ENCODE measurements at regions not wholly inside any gene's neighbourhood (a gene's known extent, or its start where the extent isn't known, plus 50 kb on each side); places are given as distances from the start of the nearest gene placed in this dataset.
"Not testable (repeated sequence)": the region's sequence is repeated elsewhere in the genome, so short reads cannot be mapped to it uniquely, and the experiment has no call there.

- H3K4me1 Mint-ChIP-seq (ENCODE audit: low read depth): peaks cover 1% of the 10 kb centered on the region
- no peak for DNase-seq (ENCODE audit: low spot score, unreplicated experiment)
- H3K27ac Mint-ChIP-seq: no peak overlapping the region
- H3K36me3 Mint-ChIP-seq (ENCODE audit: insufficient read depth): no peaks in the 10 kb centered on the region
- H3K4me3 Mint-ChIP-seq (ENCODE audit: low read depth): no peak overlapping the region
- H3K9me3 Mint-ChIP-seq (ENCODE audit: low read depth): no peaks in the 10 kb centered on the region
- no peak for TF ChIP-seq CTCF (IDR thresholded peaks at IDR 0.05; ENCODE audit: unreplicated experiment)
- H3K27me3 Mint-ChIP-seq: peaks cover 53% of the 10 kb centered on the region
Observed at GRCh38 chr12:131573631-131574394, 137.1 kb upstream of the SFSWAP start.

- H3K4me3 Mint-ChIP-seq (ENCODE audit: low read depth): no peak overlapping the region
- peaks cover 1% of the 10 kb centered on the region for H3K4me1 Mint-ChIP-seq (ENCODE audit: low read depth)
- H3K27me3 Mint-ChIP-seq: peaks cover 53% of the 10 kb centered on the region
- DNase-seq (ENCODE audit: low spot score, unreplicated experiment): no peak
- H3K27ac Mint-ChIP-seq: no peak overlapping the region
- TF ChIP-seq CTCF (IDR thresholded peaks at IDR 0.05; ENCODE audit: unreplicated experiment): no peak
- H3K9me3 Mint-ChIP-seq (ENCODE audit: low read depth): no peaks in the 10 kb centered on the region
- H3K36me3 Mint-ChIP-seq (ENCODE audit: insufficient read depth): no peaks in the 10 kb centered on the region
Observed at GRCh38 chr12:131574395-131574771, 136.5 kb upstream of the SFSWAP start.

- Mint-ChIP-seq H3K36me3 (ENCODE audit: insufficient read depth) (no peaks in the 10 kb centered on the region), H3K4me3 (ENCODE audit: low read depth) (no peak overlapping the region), H3K9me3 (ENCODE audit: low read depth) (no peaks in the 10 kb centered on the region), H3K4me1 (ENCODE audit: low read depth) (peaks cover 1% of the 10 kb centered on the region), H3K27ac (no peak overlapping the region), H3K27me3 (peaks cover 52% of the 10 kb centered on the region)
- no peak for TF ChIP-seq CTCF (IDR thresholded peaks at IDR 0.05; ENCODE audit: unreplicated experiment)
- DNase-seq (ENCODE audit: low spot score, unreplicated experiment): no peak
Observed at GRCh38 chr12:131575371-131575770, 135.5 kb upstream of the SFSWAP start.

- peaks cover 49% of the 10 kb centered on the region for H3K27me3 Mint-ChIP-seq
- H3K27ac Mint-ChIP-seq; H3K4me1 Mint-ChIP-seq (ENCODE audit: low read depth); DNase-seq (ENCODE audit: low spot score, unreplicated experiment); H3K36me3 Mint-ChIP-seq (ENCODE audit: insufficient read depth); H3K4me3 Mint-ChIP-seq (ENCODE audit: low read depth); H3K9me3 Mint-ChIP-seq (ENCODE audit: low read depth): not testable (repeated sequence)
Observed at GRCh38 chr12:131576734-131577133, 134.2 kb upstream of the SFSWAP start.

GRCh38 chr12:131577766-131578165 lies 133.1 kb upstream of the SFSWAP start:
- Mint-ChIP-seq H3K9me3 (ENCODE audit: low read depth) (no peaks in the 10 kb centered on the region), H3K4me3 (ENCODE audit: low read depth) (no peak overlapping the region), H3K4me1 (ENCODE audit: low read depth) (peaks cover 1% of the 10 kb centered on the region), H3K27me3 (peaks cover 45% of the 10 kb centered on the region), H3K36me3 (ENCODE audit: insufficient read depth) (no peaks in the 10 kb centered on the region), H3K27ac (no peak overlapping the region)
- no peak for DNase-seq (ENCODE audit: low spot score, unreplicated experiment)
- no peak for TF ChIP-seq CTCF (IDR thresholded peaks at IDR 0.05; ENCODE audit: unreplicated experiment)

GRCh38 chr12:131578828-131579470 lies 131.9 kb upstream of the SFSWAP start:
- peaks cover 1% of the 10 kb centered on the region for H3K4me1 Mint-ChIP-seq (ENCODE audit: low read depth)
- DNase-seq (ENCODE audit: low spot score, unreplicated experiment): no peak
- peaks cover 46% of the 10 kb centered on the region for H3K27me3 Mint-ChIP-seq
- H3K27ac Mint-ChIP-seq: no peak overlapping the region
- H3K9me3 Mint-ChIP-seq (ENCODE audit: low read depth): no peaks in the 10 kb centered on the region
- no peaks in the 10 kb centered on the region for H3K36me3 Mint-ChIP-seq (ENCODE audit: insufficient read depth)
- no peak for TF ChIP-seq CTCF (IDR thresholded peaks at IDR 0.05; ENCODE audit: unreplicated experiment)
- no peak overlapping the region for H3K4me3 Mint-ChIP-seq (ENCODE audit: low read depth)
